ENCODE measurements at regions not wholly inside any gene's neighbourhood (a gene's known extent, or its start where the extent isn't known, plus 50 kb on each side); places are given as distances from the start of the nearest gene placed in this dataset.

GRCh38 chr4:95603393-95603792, 54.6 kb upstream of the UNC5C start:
- Histone ChIP-seq H3K27ac (no peak overlapping the region), H3K4me3 (ENCODE audit: low read depth, low read length) (no peak overlapping the region), H3K27me3 (ENCODE audit: insufficient read depth, low read depth, severe bottlenecking) (no peaks in the 10 kb centered on the region), H3K36me3 (no peaks in the 10 kb centered on the region), H3K9me3 (ENCODE audit: severe bottlenecking) (no peaks in the 10 kb centered on the region)
- no peak for TF ChIP-seq CTCF (IDR thresholded peaks at IDR 0.05; ENCODE audit: low read depth, low read length)
- DNase-seq: no peak

GRCh38 chr4:95602872-95603271, 54.1 kb upstream of the UNC5C start:
- Histone ChIP-seq H3K36me3 (no peaks in the 10 kb centered on the region), H3K27ac (no peak overlapping the region), H3K9me3 (ENCODE audit: severe bottlenecking) (no peaks in the 10 kb centered on the region), H3K4me3 (ENCODE audit: low read depth, low read length) (no peak overlapping the region), H3K27me3 (ENCODE audit: insufficient read depth, low read depth, severe bottlenecking) (no peaks in the 10 kb centered on the region)
- DNase-seq: no peak
- TF ChIP-seq CTCF (IDR thresholded peaks at IDR 0.05; ENCODE audit: low read depth, low read length): no peak

GRCh38 chr4:95601356-95601755, 52.6 kb upstream of the UNC5C start:
- no peaks in the 10 kb centered on the region for H3K36me3 ChIP-seq
- no peak for TF ChIP-seq CTCF (IDR thresholded peaks at IDR 0.05; ENCODE audit: low read depth, low read length)
- H3K9me3 ChIP-seq (ENCODE audit: severe bottlenecking): no peaks in the 10 kb centered on the region
- no peaks in the 10 kb centered on the region for H3K27me3 ChIP-seq (ENCODE audit: insufficient read depth, low read depth, severe bottlenecking)
- no peak overlapping the region for H3K4me3 ChIP-seq (ENCODE audit: low read depth, low read length)
- no peak for DNase-seq
- no peak overlapping the region for H3K27ac ChIP-seq

- H3K4me3 ChIP-seq (ENCODE audit: low read depth, low read length): no peak overlapping the region
- H3K9me3 ChIP-seq (ENCODE audit: severe bottlenecking): no peaks in the 10 kb centered on the region
- H3K27me3 ChIP-seq (ENCODE audit: insufficient read depth, low read depth, severe bottlenecking): no peaks in the 10 kb centered on the region
- TF ChIP-seq CTCF (IDR thresholded peaks at IDR 0.05; ENCODE audit: low read depth, low read length): no peak
- no peak overlapping the region for H3K27ac ChIP-seq
- no peaks in the 10 kb centered on the region for H3K36me3 ChIP-seq
- no peak for DNase-seq
These were observed 51.1 kb upstream of the UNC5C start for GRCh38 chr4:95599777-95600400.

Measured in WERI-Rb-1 (cell line).